Smooth muscle cell (in vitro differentiated cells): ENCODE measurements at regions not wholly inside any gene's neighbourhood (a gene's known extent, or its start where the extent isn't known, plus 50 kb on each side); places are given as distances from the start of the nearest gene placed in this dataset.

ENCODE experiments used
- DNase-seq: peaks from one replicate; lab custom pipeline; 2025; ENCODE audit not compliant: unreplicated experiment; lab: John Stamatoyannopoulos, UW
- H2AFZ ChIP-seq: fragments of 200-600 bp; sonication (generic); 2 replicates; pipeline ENCODE4 v1.6.0; 2016; ENCODE audit warnings: antibody characterized with exemption, low read depth, mild to moderate bottlenecking
- H3F3A ChIP-seq: fragments of 200-600 bp; sonication (generic); 2 replicates; pipeline ENCODE4 v1.6.0; 2017; ENCODE audit warnings: antibody characterized with exemption, low read depth
- H3K27ac ChIP-seq: fragments of 200-600 bp; sonication (generic); 2 replicates; pipeline ENCODE4 v1.5.1; 2016; ENCODE audit warnings: low read depth, mild to moderate bottlenecking
- H3K27me3 ChIP-seq: fragments of 200-600 bp; sonication (generic); 2 replicates; pipeline ENCODE4 v1.6.1; 2016; ENCODE audit warnings: low read depth, mild to moderate bottlenecking
- H3K36me3 ChIP-seq: fragments of 200-600 bp; sonication (generic); 2 replicates; pipeline ENCODE4 v1.5.1; 2016; ENCODE audit warnings: low read depth
- H3K4me1 ChIP-seq: fragments of 200-600 bp; sonication (generic); 2 replicates; pipeline ENCODE4 v1.5.1; 2016; ENCODE audit warnings: low read depth
- H3K4me2 ChIP-seq: fragments of 200-600 bp; sonication (generic); 2 replicates; pipeline ENCODE4 v1.6.0; 2016; ENCODE audit warnings: mild to moderate bottlenecking
- H3K4me3 ChIP-seq: fragments of 200-600 bp; sonication (generic); 2 replicates; pipeline ENCODE4 v1.5.1; 2016; ENCODE audit warnings: mild to moderate bottlenecking
- H3K79me2 ChIP-seq: fragments of 200-600 bp; sonication (generic); 2 replicates; pipeline ENCODE4 v1.6.0; 2016; ENCODE audit warnings: low read depth, mild to moderate bottlenecking
- H3K9ac ChIP-seq: fragments of 200-600 bp; sonication (generic); 2 replicates; pipeline ENCODE4 v1.6.0; 2016; ENCODE audit warnings: low read depth
- H3K9me3 ChIP-seq: fragments of 200-600 bp; sonication (generic); replicated peaks from 2 replicates; pipeline ENCODE4 v1.5.1; 2016; ENCODE audit warnings: low read depth
- H4K20me1 ChIP-seq: fragments of 200-600 bp; sonication (generic); 2 replicates; pipeline ENCODE4 v1.6.0; 2016; ENCODE audit warnings: low read depth
- WGBS: methylation state at CpG from one replicate; pipeline ENCODE4 v1.1.7; 2016; ENCODE audit warnings: low lambda C conversion rate; 5-methylcytosine and 5-hydroxymethylcytosine counted together
- TF ChIP-seq, protein P1 (sequence below): fragments of 200-600 bp; sonication (generic); IDR thresholded peaks from 2 replicates; pipeline ENCODE4 v1.5.1; 2017; ENCODE audit warnings: borderline replicate concordance, mild to moderate bottlenecking, antibody characterized with exemption; ENCODE audit not compliant: insufficient read depth, poor library complexity, severe bottlenecking

- Histone ChIP-seq H4K20me1 (no peaks in the 10 kb centered on the region), H3K27ac (peak overlapping the region; percentile 88), H3K4me2 (peak overlapping the region; percentile 1), H3K9me3 (no peaks in the 10 kb centered on the region), H3F3A (no peaks in the 10 kb centered on the region), H3K9ac (peak overlapping the region; percentile 55), H3K79me2 (no peaks in the 10 kb centered on the region), H3K4me1 (peaks cover 6% of the 10 kb centered on the region), H3K36me3 (no peaks in the 10 kb centered on the region), H3K4me3 (no peak overlapping the region), H3K27me3 (no peaks in the 10 kb centered on the region), H2AFZ (no peak overlapping the region)
- 44% methylated on average over 4 of the region's 4 CpGs for WGBS
- TF ChIP-seq, protein P1, sequence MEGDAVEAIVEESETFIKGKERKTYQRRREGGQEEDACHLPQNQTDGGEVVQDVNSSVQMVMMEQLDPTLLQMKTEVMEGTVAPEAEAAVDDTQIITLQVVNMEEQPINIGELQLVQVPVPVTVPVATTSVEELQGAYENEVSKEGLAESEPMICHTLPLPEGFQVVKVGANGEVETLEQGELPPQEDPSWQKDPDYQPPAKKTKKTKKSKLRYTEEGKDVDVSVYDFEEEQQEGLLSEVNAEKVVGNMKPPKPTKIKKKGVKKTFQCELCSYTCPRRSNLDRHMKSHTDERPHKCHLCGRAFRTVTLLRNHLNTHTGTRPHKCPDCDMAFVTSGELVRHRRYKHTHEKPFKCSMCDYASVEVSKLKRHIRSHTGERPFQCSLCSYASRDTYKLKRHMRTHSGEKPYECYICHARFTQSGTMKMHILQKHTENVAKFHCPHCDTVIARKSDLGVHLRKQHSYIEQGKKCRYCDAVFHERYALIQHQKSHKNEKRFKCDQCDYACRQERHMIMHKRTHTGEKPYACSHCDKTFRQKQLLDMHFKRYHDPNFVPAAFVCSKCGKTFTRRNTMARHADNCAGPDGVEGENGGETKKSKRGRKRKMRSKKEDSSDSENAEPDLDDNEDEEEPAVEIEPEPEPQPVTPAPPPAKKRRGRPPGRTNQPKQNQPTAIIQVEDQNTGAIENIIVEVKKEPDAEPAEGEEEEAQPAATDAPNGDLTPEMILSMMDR = no peak
- no peak for DNase-seq
Observed at GRCh38 chr20:43379239-43379917, 78.3 kb upstream of the SRSF6 start.

- Histone ChIP-seq H3K4me2 (no peak overlapping the region), H3K27me3 (no peaks in the 10 kb centered on the region), H3F3A (no peaks in the 10 kb centered on the region), H3K79me2 (no peaks in the 10 kb centered on the region), H3K9ac (no peak overlapping the region), H3K4me1 (peaks cover 6% of the 10 kb centered on the region), H2AFZ (no peak overlapping the region), H4K20me1 (no peaks in the 10 kb centered on the region), H3K27ac (no peak overlapping the region), H3K9me3 (no peaks in the 10 kb centered on the region), H3K4me3 (no peak overlapping the region), H3K36me3 (no peaks in the 10 kb centered on the region)
- TF ChIP-seq, protein P1 = no peak
- WGBS = 86% methylated on average over 2 of the region's 2 CpGs
- DNase-seq = no peak
Observed at GRCh38 chr20:43376831-43377230, 80.9 kb upstream of the SRSF6 start.

DNA sequence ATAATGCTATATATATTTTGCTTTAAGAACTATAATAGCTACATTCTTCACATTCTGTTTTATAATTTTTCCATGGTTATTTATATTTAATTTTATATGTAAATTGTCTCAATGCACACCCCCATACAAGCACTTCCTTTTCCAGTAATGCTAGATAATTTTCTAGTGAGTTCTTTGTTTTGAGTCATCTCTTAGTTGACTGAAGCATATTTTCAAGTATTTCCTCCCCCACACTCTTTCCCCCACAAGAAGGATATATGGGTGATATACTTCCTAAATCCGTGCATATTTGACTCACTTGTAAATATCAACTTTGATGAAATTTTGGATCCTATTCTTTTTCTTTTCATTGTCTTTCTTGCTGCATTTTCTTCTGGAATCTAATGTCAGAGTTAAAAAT is 82.1 kb upstream of the SRSF6 start:
- WGBS = 33% methylated on average over 1 of the region's 1 CpG
- Histone ChIP-seq H3K27ac (peak overlapping the region; percentile 65), H3F3A (no peaks in the 10 kb centered on the region), H3K4me3 (no peak overlapping the region), H4K20me1 (no peaks in the 10 kb centered on the region), H2AFZ (no peak overlapping the region), H3K9me3 (no peaks in the 10 kb centered on the region), H3K9ac (no peak overlapping the region), H3K4me2 (peak overlapping the region; percentile 73), H3K79me2 (no peaks in the 10 kb centered on the region), H3K4me1 (peaks cover 6% of the 10 kb centered on the region), H3K27me3 (no peaks in the 10 kb centered on the region), H3K36me3 (no peaks in the 10 kb centered on the region)
- no peak for DNase-seq
- TF ChIP-seq, protein P1 = no peak

DNA sequence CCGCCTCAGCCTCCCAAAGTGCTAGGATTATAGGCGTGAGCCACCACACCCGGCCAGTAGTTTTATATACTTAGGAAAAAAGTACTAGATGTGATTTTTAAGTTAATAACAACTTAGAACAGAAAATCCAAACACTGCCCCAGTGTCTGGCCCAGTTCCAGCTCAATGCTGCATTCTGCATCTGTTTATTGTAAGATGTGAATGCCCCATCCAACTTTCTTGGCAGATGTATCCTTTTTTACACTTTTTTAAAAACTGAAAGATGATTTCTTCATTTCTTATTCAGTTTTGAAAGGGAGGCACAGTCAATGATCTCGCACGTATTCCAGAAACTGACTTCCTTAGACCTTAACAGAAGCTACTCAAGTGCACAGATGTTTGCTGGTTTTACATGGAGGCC is 85.6 kb upstream of the SRSF6 start:
- no peak for DNase-seq
- Histone ChIP-seq H3K27ac (no peak overlapping the region), H3K27me3 (no peaks in the 10 kb centered on the region), H3K4me2 (no peak overlapping the region), H3K4me1 (peaks cover 6% of the 10 kb centered on the region), H4K20me1 (no peaks in the 10 kb centered on the region), H3K9me3 (no peaks in the 10 kb centered on the region), H3K4me3 (no peak overlapping the region), H3K36me3 (no peaks in the 10 kb centered on the region), H3K9ac (no peak overlapping the region), H2AFZ (no peak overlapping the region), H3F3A (no peaks in the 10 kb centered on the region), H3K79me2 (no peaks in the 10 kb centered on the region)
- WGBS = 69% methylated on average over 5 of the region's 5 CpGs
- TF ChIP-seq, protein P1 = no peak
